HG02973 (cell line): ENCODE measurements at regions not wholly inside any gene's neighbourhood (a gene's known extent, or its start where the extent isn't known, plus 50 kb on each side); places are given as distances from the start of the nearest gene placed in this dataset.

Source experiments
- ATAC-seq: cut with Tn5 transposase; IDR thresholded peaks from one replicate; pipeline ENCODE4 v1.9.1; 2021; ENCODE audit warnings: moderate library complexity; ENCODE audit not compliant: unreplicated experiment

- no peak for ATAC-seq
Measured at GRCh38 chr4:136862653-136863052, 669.6 kb downstream of the PCDH18 start.

DNA sequence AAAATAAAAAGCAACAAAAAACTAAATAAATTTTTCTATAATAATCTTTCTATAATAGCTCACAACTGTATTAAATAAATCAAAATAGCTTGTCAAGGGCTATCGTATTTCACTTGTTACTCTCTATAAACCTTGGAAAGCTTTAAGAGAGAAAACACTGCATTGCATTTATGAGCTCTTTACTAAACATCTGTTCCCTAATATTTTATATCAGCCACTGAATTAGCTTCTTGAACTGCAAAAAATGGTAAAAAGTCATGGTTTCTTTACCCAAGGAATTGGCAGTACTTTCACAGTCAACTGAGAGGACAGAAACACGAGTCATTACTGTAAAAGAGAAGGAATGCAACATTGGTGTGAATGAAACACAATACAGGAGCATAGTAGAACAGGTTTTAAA, 671.2 kb downstream of the PCDH18 start:
- ATAC-seq, result no peak

DNA sequence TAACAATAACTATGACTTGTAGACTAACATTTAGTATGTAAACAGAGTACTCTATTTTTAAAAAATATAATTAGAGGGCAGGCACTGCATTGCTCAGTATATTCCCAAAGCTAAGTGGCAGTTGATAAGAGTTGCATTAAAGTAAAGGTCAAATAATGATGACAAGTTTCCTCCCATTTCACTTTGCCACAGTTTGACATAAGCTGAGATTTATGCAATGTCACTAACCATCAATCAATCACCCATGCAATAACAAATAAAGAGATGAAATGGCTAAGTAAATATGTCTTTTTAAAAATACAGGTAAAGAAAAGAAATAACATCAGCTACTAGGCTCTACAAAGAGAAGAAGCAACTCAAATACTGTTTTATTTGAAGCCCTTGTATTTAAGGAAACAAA, 673.4 kb downstream of the PCDH18 start:
- ATAC-seq, result no peak

- no peak for ATAC-seq
Measured at GRCh38 chr4:136855886-136856285, 676.4 kb downstream of the PCDH18 start.

DNA sequence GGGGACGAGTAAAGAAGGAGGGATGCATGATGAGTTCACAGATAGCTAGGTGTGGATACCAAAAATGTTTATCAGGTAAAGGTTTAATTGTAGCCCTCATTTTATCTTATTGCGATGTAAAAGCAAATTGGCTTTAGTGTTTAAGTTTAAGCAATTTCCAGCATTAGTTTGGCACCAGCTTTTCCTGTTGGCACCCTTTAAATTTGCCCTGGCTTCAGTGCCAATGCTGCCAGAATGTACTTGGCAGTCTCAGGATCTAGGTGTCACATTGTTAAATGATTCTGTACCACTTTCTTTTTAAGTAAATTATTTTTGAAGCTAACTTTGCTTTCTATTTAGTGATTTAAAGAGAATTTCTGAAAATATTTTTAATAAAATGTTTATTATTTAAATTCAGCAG, 681.8 kb downstream of the PCDH18 start:
- ATAC-seq, result no peak

DNA sequence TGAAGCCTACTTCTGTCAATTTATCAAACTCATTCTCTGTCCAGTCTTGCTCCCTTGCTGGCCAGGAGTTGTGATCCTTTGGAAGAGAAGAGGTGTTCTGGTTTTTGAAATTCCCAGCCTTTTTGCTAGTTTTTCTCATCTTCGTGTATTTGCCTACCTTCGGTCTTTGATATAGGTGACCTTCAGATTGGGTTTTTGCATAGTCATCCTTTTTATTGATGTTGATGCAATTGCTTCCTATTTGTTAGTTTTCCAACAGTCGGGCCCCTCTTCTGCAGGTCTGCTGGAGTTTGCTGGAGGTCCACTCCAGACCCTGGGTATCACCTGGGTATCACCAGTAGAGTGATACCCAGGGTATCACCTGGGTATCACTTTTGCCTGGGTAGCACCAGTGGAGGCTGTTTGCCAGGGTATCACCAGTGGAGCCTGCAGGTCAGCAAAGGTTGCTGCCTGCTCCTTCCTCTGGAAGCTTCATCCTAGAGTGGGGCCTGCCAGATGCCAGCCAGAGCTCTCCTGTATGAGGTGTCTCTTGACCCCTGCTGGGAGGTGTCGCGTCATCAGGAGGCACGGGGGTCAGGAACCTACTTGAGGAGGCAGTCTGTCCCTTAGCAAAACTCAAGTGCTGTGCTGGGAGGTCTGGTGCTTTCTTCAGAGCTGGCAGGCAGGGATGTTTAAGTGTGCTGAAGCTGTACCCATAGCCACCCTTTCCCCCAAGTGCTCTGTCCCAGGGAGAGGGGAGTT, 684.2 kb downstream of the PCDH18 start:
- no peak for ATAC-seq

DNA sequence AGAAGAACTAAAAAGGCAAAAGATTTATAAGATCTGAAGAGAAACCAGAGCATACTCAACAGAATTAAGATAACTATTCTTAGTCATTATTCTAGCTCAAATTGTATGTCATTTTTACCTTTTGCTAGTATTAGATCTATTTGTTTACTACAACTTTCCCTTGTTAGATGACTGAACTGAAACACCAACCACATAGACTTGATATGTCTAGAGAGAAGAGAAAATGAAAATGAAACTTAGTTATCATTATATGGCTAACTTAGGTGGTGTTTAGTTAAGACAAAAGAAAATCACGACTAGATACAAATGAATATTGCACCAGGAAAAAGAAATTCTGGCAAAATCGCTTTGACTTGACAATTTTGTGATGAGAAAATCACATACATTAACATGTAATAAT, 690.8 kb downstream of the PCDH18 start:
- ATAC-seq, result peak; percentile 92

DNA sequence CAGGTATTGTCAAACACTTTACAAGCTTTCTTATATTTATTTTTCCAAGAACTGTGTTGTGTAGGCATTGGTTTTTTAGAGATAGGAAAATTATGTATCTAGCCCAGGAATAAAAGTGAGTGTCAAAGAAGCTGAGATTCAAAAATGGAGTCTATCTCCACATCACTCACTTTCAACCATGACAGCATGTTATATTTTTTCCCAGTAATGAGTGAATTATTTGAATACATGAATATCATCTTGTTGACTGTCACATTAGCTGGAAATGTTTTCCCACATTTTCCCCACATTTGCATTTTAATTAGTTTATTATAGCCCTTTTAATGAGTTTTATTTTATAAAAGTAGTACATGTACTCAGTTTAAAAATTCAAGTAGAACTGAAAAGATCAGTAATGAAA, 693.7 kb downstream of the PCDH18 start:
- ATAC-seq, result no peak

DNA sequence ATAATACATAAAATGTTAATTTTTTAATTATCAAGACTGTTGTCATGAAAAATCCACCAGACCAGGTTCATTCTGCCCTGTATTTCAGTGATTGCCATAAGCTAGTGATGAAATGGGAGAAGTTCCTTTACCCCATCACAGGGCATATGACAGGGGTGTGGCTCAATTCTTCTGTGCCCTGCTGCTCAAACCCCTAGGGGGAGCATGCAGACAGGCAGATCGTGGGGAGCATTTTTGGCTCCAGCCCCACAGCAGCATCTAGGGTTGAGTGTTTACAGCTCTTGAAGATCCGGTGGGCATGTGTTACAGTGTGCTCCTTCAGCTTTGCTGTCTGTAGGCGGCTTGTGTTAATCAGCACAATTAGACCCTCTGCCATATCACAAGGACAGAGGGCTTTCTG, 700.7 kb downstream of the PCDH18 start:
- ATAC-seq, result no peak

- ATAC-seq, result no peak
Measured at GRCh38 chr4:136829280-136829679, 703.0 kb downstream of the PCDH18 start.

DNA sequence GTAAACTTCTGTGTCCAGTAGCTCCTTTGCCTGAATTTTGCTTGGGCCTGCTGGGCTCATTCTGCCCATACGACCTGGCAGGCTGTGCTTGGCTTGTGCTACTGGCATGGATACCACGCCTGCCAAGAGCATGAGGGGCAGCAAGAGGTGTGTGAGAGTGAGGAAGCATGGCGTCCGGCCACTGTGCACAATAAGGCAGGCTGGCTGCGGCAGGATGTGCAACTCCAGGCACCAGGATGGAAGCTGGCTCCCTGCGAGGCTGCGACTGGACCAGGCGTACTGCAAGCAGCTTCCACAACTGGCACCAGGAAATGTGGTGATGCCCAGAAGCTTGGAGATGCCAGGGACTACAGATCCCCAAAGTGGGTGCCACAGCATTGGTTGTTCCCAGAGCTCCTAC, 709.3 kb downstream of the PCDH18 start:
- no peak for ATAC-seq

DNA sequence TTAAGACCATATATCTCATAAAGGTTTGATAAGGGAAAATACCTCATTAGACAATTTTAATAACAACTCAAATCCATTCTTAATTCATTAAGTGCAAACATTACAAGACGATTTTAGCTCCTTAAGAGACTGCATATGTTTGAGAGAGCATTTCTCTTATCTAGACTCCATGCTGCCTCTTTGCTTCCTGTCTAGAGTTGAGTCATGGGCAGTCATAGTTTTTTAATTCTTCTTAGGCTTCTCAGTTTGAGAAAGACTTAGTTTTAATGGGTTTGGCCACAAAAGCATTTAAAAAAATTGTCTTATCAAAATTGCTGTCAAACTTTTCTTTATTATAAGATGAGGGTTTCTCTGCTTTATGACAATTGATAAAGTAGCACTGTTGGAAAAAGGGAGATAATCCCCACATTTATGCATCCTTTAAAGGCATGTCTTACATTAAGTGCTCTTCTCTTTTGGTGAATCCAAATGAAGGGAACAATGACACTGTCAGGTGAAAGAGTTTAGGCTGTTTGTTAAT, 713.4 kb downstream of the PCDH18 start:
- ATAC-seq, result no peak

GRCh38 chr4:136812100-136812880, 720.0 kb downstream of the PCDH18 start:
- ATAC-seq, result no peak

- ATAC-seq, result no peak
Measured at GRCh38 chr4:136811496-136812077, 720.7 kb downstream of the PCDH18 start.

GRCh38 chr4:136810626-136811025, 721.7 kb downstream of the PCDH18 start:
- ATAC-seq, result no peak

DNA sequence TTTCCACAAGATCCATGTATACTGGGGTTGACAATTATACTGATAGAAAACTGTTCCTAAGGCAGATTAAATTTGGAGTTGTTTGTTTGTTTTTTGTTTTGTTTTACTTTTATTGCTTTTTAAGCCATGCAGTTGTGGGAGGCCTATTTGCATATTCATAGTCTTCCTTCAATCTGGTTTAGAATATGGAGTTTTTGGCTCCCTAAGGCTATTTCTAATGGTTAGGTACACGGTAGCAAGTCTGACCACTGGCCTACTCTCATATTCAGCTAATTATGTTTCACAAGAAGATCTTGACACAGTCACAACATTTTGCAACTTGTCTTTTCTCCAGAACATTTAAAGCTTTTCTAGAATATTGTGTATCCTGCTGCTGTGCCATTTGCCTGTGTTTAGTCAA, 725.5 kb downstream of the PCDH18 start:
- ATAC-seq, result no peak

GRCh38 chr4:136805617-136806016, 726.7 kb downstream of the PCDH18 start:
- ATAC-seq, result no peak

- ATAC-seq, result no peak
Measured at GRCh38 chr4:136803433-136803832, 728.9 kb downstream of the PCDH18 start.

DNA sequence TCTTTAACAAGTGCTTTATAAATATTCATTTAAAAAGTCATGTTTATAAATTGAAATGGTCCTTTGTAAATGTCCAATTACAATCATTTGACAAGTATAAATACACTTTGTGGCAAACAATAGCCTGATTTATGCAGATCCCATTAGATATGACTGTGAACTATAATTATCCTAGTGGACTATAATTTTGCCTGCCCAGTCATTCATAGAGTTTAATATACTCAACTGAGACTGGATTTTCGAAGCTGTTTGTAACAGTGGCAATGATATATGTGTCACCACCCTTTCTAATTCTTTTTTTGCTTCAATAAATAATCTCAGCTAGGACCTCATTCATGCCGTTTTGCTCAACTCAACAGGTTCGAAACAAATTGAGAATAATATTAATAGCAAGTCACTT, 732.0 kb downstream of the PCDH18 start:
- no peak for ATAC-seq

- ATAC-seq, result no peak
Measured at GRCh38 chr4:136796953-136797352, 735.3 kb downstream of the PCDH18 start.

- ATAC-seq, result no peak
Measured at GRCh38 chr4:136793848-136794247, 738.4 kb downstream of the PCDH18 start.

- no peak for ATAC-seq
Measured at GRCh38 chr4:136784326-136784725, 748.0 kb downstream of the PCDH18 start.
